GM18873 (cell line): ENCODE measurements at regions not wholly inside any gene's neighbourhood (a gene's known extent, or its start where the extent isn't known, plus 50 kb on each side); places are given as distances from the start of the nearest gene placed in this dataset.

Experiments used
- ATAC-seq: cut with Tn5 transposase; IDR thresholded peaks from one replicate; pipeline ENCODE4 v1.9.1; 2021; ENCODE audit warnings: mild to moderate bottlenecking, moderate library complexity, moderate number of reproducible peaks; ENCODE audit not compliant: unreplicated experiment, low FRiP score

DNA sequence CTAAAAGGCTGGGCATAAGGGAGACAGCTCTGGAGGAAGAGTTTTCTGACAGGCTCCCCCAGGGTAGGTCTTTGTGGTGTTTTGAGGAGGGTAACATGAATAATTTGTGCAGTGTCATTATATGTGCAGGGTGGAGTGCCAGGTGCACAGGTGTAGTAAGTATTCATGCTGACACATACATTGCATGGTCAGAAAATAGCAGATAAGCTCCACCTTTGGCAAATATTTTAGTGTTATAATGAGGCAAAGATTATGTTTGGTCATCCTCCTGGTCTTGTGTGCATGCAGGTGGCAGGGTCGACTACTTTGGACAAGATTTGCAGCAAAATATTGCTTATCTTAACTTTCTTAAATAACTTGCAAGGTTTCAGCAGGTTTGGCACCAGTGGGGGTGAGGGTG is 910.4 kb upstream of the PCDH10 start:
- no peak for ATAC-seq

DNA sequence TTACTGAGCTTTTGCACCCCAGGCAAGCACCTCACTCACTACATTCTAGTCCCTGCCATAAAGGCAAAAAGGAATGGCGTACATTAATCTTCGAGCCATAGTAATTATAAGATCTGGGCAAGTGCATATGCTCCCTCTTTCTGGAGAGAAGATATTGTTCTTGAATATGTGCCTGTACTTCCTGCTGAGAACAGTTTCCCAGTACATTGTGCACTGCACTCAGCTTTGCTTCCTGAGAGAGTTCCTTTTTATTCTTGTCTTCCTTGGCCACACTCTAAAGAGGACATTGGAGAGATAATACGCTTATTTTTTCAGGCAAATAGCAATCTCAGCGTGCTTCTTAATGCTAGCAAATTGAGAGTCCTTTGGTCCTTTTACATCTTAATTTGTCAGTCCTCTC is 909.0 kb upstream of the PCDH10 start:
- no peak for ATAC-seq

DNA sequence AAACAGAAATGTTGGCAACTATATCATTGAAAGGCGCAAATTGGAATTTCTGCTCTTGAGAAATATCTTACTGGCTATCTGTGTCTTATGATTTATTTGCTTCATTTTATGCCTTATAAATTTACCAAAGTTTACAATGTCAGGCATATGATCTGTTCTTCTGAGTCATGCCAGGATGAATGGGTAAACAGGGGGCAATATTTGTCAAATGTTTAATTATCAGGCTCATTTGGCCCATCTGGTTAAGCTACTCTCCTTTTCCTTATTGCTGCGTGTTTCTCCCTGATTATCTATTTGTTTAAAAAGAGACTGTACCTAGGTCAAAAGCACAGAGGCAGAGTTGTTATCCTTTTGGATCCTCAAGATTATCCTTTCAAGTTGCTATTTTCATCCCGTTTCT is 903.8 kb upstream of the PCDH10 start:
- ATAC-seq, result no peak

DNA sequence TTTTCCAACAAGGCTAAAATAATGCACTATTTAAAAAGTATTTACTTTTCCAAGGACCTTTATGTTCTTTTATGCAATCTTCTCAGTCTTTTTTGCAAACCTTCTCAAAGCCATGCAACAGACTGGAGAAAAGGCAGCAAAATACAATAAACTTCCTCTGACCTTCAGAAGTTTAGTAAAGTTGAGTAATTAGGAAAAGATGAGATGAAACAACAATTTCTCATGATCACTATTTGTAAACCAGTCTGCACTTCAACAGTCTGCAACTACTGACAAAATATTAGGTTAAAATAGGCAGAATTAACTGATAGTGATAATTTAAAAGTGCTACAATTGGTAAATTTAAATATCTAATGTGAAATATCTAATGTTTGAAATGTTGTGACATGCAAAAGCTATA is 884.9 kb upstream of the PCDH10 start:
- ATAC-seq, result no peak

DNA sequence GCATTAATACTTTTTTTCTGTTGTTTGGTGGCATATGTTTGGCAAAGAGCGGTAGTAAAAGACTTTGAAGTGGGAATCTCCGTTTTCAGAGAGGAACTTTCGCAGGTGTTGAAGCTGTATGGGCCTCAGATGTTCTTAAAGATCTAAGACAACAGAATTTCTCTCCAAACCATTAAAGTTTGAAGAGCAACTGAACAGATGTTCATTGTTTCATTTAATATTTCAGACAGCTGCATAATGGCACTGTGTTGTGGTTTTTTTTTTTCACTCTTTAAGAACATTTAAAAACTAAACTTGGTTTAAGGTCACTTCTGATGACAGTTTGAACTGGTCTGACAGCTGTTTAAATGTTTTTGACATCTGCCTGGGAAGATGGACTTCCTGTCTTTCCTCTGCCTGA is 882.7 kb upstream of the PCDH10 start:
- no peak for ATAC-seq

DNA sequence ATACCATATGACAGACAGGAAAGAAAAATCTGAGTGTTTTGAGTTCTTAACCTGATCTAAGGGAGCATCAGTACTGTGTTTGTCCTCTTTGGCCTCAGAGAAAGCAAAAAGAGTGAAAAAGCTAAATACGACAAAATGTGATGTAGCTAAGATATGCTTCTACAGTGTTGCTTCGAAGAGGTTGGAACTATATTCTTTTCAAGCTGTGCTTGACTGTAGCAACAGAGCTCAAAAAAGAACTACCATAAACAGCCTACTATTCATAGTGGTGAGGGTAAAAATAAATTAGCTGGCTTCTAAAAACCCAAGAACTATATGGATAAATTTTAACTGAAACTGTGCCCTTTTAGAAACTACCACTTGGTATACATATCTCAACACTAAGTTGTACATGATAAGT is 881.8 kb upstream of the PCDH10 start:
- no peak for ATAC-seq

DNA sequence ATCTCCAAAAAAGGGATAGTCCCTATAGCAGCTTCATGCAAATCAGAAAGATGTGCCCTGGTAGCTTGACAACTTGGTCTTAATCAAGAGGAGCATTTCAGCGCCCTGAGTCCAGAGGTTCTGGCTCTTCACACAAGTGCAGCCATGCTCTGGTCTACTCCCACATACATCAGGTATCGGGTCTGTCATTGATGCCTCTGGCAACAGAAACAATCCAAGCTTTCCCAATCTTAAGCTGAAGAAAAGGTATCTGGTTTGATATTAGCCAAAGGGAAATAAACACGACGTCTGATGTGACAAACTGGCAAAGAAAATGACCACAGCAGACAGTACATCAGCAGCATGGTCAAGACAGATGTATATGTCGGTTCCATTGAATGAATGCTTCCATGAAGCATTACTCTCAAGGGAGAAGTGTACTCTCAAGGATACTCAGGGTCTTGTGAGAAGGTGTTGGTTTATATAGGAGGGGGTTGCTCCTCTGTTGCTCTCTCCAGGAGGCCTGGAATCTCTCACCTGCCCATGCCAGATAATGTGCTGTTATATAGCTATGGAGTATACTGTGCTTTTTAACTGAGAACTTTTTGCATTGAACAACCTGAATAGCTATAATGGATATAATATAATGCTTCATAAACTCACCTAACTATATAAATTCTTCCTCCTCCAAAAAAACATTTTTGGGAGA is 879.6 kb upstream of the PCDH10 start:
- ATAC-seq, result no peak

DNA sequence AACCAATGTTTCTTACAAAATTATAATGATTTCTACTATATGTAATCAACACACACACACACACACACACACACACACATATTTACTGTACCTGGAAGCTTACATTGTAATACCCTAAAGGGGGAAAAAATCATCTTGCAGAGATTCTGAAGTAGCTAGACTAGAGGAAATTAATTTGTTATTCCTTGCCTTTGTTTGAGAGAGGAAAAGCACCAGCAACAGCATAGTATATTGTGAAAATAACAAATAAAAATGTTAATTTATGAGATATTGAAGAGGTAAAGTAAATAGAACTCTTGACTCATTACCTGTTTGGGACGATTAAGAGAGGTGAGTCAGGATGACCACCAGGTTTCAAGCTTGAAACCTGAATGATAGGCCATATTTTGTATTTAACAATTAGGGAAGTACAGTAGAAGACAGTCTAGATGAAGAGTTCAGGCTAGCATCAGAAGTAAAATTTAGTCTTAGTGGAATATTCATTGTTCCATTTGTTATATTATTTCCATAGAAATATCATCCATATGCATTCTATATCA is 873.4 kb upstream of the PCDH10 start:
- ATAC-seq, result no peak

DNA sequence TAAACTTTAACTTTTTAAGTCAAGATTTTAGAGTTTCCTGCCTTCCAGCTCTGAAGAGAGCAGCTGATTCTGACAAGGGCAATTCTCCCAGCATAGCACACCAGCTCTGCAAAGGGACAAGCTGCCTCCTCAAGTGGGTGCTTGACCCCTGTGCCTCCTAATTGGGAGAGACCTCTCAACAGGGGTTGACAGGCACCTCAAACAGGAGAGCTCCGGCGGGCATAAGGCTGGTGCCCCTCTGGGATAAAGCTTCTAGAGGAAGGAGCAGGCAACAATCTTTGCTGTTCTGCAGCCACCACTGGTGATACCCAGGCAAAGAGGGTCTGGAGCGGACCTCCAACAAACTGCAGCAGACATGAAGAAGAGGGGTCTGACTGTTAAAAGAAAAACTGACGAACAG is 872.9 kb upstream of the PCDH10 start:
- ATAC-seq, result no peak

DNA sequence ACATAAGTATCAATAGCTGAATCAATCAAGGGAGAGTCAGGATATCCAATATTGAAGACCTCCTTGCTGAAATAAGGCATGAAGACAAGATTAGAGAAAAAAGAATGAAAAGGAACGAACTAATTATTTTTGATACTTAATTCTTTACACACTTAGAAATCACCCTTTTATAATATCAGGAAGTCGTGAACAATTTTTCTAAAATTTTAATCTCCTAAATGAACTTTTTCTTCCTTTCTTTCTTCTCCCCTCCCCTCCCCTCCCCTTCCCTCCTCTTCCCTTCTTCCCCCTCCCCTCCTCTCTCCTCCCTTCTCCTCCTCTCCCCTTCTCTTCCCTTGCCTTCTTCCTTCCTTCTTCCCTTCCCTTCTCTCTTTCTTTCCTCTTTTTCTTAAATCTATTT is 872.1 kb upstream of the PCDH10 start:
- no peak for ATAC-seq

DNA sequence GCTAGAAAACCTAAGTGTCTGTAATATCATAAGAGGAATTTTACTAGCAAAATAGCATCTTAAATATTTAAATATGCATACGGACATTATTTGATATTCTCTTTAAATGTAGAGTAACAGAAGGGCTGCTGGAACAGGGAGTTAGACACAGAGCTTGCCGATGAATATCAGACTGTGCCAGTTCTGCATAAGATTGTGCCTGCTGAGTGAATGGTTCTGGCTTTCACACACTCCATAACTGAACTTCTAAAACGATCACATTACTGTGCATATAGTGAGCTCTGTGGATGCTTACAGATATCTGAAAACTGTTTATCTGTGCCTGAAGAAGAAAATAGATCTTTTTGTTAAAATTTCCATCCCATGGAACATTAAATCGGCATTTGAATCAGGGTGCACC is 867.4 kb upstream of the PCDH10 start:
- no peak for ATAC-seq

DNA sequence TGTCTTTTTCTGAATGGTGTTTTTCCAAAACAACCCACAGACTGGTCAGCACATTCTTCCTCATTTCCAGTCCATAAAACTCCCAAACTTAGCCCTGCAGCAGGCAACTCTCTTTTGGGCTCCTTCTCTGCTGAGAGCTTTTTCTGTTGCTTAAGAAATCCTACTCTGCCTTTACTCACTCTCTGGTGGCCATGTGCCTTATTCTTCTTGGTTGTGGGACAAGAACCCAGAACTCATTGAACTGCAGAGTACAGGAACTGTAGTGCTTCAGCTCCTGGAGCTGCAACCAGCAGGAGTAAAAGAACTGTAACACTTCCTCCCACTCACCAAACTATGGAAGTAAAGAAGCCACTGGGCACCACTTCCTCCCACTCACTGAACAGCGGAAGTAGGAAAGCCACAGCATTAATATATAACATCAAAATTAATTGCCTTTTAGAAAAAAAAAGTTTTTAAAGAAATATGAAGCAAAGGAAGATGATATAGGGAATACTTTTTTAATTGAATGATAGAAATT is 864.1 kb upstream of the PCDH10 start:
- ATAC-seq, result no peak

DNA sequence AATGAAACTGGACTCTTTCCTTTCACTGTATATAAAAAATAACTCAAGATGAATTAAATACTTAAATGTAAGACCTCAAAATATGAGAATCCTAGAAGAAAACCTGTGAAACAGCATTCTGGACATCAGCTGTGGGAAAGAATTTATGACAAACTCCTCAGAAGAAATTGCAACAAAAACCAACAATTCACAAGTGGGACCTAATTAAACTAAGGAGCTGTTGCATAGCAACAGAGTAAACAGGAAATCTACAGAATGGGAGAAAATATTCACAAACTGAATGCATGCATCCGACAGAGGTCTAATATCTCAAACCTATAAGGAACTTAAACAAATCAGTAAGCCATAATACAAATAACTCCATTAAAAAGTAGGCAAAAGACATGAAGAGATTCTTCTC is 851.7 kb upstream of the PCDH10 start:
- ATAC-seq, result no peak

DNA sequence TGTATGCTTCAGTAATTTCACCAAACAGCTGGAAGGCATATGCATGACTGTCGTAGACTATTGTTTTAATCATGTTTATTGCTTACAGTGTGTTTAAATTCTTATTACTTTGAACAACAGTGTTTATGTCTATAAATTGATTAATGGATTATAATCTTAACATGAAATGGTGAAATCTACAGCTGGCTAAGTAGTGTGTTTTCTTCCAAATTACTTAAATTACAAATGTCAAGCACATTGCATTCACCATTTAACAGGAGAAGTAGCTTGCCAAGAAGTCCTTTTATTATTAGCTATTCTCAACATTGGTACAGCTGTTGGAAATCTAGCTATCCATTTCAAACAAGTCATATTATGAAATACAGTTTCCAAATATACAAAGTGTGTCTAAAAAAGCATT is 849.3 kb upstream of the PCDH10 start:
- no peak for ATAC-seq

DNA sequence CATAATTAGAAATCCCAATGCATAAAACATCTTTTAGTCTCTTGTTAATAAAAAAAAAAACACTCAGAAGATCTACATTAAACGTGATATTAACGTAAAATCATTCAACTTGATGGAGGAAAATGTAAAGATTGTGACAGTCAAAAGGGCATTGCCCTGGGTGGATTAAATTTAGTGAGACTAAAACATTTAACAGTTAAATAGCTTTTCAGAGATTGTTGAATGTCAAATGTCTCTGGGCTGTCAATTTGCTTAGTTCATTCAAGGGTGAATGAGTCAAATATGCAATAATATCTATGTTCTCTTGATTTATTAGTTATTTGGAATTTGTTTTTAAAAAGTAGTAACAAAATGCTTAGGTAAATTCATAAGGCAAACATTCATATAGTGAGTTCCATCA is 836.6 kb upstream of the PCDH10 start:
- no peak for ATAC-seq

DNA sequence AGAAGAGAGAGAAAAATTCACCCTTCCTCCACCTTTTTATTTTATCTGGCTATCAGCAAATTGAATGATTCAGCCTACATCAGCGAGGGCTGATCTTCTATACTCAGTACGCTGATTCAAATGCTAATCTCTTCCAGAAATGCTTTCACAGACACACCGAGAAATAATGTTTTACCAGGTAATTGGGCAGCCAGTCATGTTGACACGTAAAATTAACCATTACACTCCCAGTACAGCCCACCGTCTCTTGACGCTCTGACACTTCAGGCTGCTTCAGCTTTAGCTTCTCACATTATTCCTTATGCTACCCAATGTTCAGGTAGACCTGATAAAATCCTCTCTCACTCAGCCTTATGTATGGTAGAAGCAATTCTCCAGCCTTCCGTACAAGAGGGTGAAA is 835.2 kb upstream of the PCDH10 start:
- ATAC-seq, result no peak

DNA sequence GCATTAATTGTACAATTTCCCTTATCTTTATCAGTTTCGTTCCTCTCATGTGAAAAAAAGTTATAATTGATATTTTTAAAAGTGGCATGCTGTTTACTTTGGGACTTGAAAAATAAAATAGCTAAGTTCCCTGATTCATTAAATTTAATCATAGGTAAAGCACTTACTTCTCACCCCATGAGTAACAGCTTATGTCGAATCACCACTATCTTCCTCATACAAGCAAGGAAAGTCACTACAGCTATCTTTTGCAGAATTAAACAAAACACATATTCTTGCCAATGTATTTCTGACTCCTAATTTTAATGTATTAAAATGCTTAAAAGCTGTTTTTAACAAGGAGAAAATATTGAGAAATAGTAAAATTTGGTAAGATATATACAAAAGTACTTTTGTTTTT is 832.4 kb upstream of the PCDH10 start:
- ATAC-seq, result no peak

DNA sequence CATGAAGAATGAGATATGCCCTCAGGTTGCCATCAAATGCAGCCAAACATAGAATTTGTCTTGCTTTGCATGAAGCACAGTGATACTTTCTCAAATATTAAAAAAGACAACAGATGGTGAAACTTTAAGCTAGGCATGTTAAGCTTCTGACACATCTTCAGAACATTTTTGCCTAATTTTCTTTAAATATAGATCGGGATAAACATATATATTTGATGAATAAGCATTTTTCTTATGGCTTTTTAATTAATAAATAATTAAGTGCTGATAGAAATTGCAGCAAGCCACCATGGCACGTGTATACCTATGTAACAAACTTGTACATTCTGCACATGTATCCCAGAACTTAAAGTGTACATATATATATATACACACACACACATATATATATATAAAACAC is 831.2 kb upstream of the PCDH10 start:
- no peak for ATAC-seq

DNA sequence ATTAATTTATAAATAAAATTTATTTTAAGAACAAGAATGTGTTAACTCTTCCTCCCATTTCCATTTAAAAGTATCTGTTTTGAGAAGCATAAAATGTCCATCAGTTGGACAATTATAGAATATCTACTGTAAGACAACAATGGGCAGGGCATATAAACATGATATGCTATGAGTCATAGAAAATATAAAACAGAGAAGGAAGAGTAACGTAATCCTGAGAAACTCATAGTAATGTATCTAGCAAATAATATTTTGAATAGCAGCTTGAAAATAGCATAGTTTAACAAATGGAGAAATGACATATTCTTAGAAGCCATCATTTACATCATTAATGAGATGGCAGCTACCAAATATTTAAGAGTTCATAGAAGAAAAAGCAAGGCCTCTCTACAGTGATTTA is 820.3 kb upstream of the PCDH10 start:
- ATAC-seq, result no peak

DNA sequence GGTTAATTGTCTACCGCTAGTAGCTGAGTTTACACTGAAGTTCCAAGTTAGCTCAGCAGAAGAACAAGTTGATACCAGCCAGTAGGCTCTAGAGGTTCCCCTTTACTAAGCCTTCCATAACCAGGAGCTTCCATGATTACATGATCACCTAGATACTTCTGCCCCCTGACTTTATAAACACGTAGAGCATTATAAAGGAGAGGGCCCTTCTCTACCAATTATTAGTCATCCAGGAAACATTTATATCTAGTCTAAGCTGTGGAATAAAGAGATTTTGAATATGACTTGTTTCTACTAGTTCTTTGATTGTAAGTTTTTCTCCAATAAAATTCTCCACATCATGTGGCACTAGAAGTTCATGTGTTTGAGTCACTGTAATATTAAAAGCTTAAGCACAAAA is 818.1 kb upstream of the PCDH10 start:
- no peak for ATAC-seq

DNA sequence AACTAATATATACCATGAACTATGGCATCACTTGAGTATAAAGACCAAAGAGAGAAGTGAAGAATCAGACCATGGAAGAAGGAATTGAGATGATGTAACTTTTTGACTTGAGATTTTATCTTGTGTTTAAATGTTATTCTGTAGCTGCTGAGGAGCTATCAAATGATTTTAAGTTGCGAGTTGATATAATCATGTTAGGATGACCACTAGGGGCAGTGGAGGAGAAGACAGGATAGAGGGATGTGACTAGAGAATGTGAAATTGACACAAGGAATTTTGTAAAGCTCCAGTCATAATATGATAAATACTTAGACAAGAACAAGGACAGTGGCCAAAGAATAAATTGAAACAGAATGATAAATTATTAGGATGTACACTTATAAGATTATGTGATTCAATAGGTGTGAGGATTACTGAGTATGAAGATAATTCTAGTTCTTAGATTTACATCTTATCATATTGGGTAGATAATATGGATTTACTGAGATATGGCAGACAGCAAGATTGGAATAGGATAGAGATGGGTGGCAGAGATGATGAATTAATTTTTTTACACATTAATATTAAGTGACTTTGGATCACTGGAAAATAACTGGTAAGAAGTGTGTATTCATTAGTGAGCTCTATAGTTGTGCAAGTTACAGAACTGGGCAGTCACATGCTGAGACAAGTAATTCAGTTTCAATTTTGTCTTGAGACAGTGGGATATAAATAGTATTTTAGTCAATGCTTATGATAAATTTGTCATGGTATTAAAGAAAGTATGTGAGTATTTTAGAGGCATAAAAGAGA is 816.0 kb upstream of the PCDH10 start:
- no peak for ATAC-seq

DNA sequence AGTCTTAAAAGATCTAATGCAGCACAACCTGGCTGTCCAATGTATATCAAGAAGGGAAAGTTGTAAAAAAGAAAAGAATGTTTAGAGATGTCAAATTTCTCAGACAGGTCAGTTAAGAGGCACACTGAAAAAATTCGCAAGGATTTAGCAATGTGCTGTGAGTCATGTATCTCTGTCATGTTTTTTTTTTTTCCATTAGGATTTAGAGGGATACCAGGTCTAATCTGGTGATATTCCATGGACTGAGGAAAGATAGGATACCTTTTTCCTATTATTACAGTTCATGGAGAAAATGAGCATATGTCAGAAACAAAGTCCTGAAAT is 815.4 kb upstream of the PCDH10 start:
- no peak for ATAC-seq
